ENCODE measurements at regions not wholly inside any gene's neighbourhood (a gene's known extent, or its start where the extent isn't known, plus 50 kb on each side); places are given as distances from the start of the nearest gene placed in this dataset.

DNA sequence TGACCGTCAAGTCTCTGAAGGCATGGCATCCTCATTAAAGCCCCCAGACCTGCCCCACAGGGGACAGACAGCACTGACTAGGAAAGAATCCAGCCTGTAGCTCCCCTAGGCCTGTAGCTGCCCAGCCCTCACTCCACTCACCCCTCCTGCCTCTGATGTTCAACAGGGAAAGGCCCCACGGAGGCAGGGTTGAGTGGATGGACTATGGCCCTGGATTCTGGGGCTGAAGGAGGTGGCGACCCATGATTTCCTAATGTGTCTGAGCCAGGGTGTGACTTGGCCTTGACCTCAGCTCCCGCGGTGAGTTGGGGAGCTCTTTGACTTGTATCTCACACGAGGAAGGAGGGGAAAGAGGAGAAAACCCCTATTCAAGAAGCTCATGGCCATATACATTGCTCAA is 238.5 kb upstream of the CSF3R start:
- DNase-seq: no peak

DNA sequence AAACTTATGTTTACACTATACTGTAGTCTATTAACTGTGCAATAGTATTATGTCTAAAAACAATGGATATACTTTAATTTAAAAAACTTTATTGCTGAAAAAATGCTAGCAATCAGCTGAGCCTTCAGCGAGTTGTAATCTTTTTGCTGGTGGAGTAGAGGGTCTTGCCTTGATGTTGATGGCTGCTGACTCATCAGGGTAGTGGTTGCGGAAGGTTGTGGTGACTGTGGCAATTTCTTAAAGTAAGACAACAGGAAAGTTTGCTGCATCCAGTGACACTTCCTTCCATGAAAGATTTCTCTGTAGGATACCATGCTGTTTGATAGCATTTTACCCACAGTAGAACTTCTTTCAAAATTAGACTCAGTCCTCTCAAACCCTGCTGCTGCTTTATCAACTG is 234.7 kb upstream of the CSF3R start:
- DNase-seq: no peak

DNA sequence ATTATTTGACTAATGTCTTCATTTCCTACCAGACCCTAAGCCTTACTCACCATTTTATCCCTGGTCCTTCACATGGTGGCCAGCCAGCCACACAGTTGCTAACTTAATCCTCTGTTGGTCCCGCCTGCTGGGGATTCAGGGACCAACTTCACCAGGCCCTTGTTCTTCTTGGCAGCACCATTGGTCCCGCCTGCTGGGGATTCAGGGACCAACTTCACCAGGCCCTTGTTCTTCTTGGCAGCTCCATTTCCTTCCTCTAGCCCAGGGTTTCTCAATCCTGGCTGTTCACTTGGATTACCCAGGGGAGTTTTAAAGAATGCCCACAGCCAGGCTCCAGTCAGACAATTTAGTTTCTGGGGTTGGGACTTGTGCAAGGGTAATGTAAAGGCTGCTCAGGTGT is 233.1 kb upstream of the CSF3R start:
- DNase-seq: no peak

DNA sequence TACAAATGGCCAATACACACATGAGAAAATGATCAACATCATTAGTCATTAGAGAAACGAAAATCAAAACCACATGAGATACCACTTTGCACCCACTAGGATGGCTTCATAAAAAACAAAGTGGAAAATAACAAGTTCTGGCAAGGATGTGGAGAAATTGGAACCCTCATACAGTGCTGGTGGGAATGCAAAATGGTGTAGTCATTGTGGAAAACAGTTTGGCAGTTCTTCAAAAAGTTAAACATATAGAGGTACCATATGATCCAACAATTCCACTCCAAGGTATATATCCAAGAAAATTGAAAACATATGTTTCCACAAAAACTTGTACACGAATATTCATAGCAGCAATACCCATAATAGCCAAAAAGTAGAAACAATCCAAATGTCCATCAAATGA is 231.6 kb upstream of the CSF3R start:
- DNase-seq: no peak

DNA sequence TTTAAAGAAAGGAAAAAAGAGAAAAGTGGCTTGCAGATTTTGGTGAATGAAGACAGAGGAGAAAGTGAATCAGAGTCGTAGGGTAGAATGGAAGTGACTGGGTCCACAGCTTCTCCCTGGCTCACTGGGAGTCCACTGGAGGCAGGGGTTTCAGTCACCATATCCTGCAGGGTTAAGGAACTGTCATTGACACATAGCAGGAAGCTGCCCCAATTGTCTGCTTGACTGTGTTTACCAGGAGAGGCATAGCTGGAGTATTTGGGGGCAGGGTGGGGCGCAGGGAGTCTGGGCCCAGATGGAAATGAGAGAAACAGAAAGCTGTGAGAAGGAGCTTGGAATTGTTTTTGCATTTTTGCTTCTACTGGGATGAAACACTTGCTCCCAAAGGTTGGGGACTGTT is 228.8 kb upstream of the CSF3R start:
- DNase-seq: no peak

DNA sequence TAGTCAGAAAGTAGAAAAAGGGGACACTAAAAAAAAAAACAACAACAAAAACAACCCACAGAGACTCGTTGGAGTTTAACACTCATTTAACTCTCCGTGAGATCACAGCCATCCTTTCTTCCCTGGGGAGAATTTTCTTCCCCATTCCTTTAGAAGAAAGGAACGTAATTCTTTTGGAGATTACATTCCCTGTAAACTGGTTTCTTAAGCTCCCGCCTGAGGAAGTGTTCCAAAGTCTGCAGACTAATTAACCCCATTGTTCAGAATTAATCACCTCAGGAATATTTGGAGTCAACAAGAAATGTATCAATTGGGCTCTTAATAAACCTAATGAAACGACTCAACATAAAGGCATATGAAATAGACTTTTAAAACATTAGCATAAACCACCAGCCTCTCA is 228.2 kb upstream of the CSF3R start:
- DNase-seq: no peak

DNA sequence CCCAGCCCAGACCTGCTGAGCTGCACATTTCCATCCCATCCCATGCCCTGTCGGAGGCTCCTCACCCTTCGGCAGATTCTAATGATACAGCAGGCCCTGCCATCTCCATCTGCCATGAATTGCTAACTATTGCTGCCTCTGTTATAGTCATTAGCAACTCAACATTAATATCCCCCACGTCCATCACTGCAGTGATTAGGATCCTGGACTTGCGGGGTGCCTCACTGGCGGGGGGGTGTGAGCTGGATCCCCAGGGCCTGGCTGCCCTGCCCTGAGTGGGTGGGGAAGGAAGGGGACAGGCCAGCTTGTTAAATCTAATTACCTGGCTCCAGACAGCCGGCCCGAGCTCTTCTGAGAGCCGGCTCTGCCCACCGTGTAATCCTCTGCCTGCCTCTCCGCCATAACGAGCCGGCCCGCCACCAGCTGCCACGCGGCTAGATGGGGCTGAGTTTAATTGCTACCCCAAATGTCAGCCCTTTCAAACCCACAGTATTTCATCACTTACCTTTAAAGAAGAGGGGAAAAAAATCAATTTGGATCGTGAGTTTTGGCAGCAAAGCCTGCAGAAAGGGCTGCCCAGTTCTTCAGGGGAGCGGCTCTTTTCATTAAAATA is 227.3 kb upstream of the CSF3R start:
- no peak for DNase-seq

DNA sequence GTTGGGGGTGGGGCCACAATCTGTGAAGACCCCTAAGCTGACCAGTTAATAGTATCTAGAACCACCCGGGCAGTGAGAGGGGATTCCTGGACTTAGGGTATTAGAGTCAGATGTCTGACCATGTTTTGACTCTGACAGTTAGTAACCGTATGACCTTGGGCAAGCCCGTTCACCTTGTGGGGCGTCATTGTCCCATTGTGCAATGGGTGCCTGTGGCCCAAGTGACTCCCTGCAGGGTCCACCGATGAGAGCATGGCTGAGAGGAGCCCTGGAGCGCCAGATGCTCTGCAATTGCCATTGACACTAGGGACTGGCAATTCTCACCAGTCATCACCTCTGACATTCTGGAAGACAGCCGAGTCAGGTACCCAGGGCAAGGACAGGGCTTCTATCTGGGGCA is 225.9 kb upstream of the CSF3R start:
- no peak for DNase-seq

DNA sequence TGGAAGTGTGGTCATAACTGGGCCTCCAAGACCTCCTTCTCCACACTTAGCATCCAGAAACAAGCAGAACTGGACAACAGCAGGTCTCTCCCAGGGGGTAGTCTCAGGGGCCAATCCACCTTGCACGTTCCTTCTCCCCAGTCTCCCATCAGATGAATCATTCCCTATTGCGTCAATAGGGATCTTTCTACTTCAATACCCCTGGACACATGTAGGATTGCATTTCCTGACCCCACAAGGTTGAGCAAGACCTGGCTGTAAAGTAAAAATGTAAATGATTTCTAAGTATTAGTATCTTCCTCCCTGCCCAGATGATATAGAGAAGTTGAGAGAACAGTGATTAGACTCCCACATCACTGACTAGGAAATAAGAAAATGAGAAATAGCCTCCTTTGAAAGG is 224.5 kb upstream of the CSF3R start:
- DNase-seq: no peak

DNA sequence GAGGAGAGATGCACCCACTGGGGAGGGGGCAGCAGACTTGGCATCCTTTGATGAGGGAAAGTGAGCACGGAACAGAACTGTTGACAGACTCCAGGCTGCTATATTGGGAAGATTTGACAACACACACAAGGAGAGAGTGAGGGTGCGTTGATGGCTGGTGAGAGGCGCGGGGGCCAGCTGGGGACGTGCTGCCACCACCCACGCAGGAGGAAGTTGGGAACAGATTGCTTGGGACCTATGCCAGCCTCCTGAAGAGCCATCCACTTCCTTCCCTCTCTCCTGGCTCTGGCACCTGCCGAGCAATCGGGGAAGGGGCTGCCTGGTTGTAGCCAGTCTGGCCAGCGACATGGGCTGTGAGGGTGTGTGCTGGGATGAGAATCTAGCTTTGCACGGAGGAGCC is 223.7 kb upstream of the CSF3R start:
- DNase-seq: no peak

DNA sequence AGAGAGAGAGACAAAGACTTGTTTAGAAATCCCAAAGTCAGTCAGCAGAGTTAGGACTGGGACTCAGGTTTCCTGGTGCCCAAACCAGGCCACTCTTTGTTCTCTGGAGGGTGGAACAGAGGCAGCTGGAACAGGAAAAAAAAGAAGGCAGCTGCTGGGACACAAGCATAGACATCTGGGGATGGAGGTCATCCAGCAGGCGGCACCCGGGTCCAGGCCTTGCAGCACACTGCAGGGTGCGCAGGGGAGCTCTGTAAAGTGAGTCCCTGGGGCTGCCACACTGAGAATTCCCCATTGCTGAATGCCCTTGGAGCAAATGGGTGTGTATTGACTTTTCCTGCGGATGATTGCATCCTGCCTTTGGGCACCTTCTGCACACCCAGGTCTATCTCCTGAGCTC is 222.9 kb upstream of the CSF3R start:
- DNase-seq: no peak

DNA sequence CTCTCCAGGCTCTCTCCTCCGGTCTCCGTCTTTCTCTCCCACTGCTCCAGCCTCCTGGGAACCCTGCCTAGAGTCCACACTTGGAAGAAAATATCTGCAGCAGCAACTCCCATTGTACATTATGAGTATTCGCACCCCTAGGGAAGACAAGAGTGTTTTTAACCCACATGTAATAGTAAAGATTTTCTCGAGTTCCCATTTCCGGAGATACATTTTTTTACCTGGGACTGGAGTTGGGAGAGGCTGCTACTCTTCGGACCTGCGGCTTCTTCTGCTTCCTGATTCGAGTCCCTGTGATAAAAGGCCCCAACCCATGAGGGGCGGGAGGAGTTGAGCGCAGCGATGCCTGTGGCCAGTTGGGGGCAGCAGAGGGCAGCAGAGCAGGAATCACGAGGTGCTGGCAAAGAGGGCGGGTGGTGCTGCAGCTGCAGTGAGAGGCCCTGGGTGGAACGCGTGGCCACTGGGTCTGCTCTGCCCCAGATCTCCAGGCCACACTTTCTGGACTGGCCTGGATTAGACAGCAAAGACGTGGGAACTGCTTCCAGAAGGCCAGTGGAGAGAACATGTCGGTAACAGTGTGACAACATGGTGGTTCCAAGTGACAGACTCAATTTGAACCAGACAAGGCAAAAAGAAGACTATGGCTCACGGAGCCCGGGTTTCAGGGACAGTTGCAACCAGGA is 221.0 kb upstream of the CSF3R start:
- peak; percentile 40 to 61 for DNase-seq

DNA sequence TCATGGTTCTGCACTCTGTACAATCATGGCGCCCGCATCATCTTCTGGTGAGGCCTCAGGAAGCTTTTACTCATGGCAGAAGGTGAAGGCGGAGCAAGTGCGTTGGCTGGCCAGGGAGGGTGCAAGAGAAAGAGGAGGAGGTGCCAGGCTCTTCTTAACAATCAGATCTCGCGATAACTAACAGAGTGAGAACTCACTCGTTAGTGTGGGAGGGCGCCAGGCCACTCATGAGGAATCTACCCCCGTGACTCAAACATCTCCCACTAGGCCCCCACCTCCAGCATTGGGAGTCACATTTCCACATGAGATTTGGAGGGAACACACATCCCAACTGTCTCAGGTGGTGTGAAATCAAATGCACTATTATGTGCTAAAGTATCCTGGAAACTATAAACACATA is 220.2 kb upstream of the CSF3R start:
- DNase-seq: no peak

DNA sequence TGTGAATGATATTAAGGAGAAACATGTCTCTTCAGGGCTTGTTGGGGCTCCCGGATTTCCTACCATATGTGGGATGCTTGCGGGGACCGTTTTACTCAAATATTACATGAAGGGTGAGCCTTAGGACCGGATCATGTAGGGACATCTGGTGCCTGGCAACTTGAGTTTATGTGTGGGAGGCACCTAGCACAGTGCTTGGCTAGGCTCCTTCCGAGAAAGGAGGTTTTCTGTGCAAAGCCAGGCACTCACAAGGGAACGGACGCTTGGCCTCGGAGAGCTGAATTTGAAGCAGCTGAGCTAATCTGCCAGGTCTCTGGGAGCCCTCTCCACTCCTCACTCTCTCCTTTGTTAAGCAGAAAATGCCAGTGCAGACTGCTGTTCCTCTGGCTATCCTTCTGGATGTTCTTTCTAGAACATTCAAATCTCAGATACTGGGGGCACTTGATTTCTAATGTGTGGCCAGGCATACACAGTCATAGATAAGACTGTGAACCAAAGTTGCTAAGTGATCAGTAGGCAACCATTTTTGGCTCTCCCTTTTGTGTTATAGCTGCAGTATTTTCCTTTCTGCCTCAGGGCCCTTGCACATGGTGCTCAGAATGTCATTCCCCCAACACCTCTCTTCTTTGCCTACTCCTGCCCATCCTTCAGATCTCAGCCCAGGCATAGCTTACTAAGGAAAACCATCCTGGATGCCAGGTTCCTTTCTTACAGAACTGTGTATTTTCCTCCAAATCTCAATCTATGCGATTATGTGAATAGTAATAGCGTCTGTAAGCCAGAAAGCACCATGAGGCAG is 216.6 kb upstream of the CSF3R start:
- no peak for DNase-seq

DNA sequence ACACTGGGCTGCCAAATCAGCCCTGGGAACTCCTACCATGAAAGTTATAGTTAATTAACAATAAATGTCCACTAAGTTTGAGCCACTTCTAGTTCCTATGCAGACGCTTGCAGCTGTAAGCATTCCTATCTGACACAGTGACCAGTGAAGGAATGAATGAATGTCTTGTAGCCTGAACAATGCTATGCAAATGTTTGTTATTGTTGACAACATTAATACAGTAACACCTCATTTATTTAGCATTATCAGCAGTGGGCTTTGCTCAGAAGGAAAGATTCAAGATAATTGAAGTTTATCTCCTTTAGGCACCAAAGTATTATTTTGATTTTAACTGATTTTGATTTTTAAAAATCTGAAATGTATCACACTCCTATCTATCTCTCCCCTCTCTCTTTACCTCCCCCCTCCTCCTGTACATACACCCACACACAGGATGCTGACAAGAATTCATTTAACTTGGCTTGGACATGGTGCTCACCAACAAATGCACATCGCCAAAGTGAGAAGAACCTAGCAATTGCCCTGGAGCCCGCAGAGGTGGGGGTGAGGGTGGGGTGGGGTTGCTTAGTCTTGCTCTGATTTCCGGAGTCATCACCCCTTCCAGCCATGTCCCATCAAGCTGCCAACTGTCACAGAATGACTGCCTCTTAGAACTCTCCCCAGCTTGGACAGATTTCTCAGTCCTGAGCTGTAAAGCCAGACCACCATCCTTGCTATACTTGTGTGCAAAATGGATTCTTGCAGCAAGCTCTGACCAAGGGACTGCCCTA is 215.3 kb upstream of the CSF3R start:
- DNase-seq: peak; percentile 28 to 35

DNA sequence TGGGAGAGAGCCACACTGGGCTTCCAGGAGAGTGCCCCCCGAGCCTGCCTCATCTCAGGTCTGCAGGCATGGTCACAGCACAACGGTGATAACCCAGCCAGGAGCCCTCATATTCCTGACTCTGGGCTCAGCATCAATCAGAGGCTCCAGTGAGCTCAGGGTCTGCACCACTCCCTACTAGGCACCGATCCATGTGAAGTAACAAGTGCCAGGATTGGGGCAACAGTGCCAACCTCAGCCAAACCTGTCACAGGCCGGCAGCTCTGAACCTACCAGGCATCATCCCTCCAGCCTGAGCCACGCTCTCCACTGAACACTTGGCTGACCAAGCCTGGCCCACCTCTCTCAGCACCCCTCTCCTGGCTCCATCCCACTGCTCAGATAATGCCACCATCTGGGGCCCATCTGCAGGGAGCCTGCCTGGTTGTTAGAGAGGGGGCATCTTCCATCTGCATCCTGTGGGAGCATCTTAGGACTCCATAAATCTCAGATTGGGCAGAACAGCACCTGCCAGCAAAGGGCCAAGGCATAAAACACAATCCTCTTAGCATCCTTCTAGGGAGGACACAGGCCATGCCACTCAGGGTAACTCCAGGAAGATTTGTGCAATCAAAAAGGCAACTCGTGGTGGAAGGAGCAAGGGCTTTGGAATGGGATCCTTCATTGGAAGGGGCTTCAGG is 213.7 kb upstream of the CSF3R start:
- DNase-seq: no peak

DNA sequence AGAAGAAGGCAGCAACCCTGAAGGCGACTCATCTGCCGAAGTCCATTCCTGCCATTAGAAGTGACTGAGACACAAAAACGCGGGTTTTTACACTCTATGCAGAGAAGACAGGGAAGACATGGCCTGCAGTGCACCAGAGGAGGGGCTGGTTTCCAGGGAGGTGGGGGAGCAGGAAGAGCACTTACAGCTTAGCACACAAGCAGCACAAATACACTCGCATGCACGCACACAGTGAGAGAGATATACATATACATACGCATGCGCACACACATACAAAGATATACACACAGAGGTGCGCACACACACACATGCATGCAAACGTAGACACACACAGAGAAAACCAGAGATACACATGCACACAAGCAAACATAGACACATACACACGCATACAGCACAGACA is 210.9 kb upstream of the CSF3R start:
- no peak for DNase-seq

DNA sequence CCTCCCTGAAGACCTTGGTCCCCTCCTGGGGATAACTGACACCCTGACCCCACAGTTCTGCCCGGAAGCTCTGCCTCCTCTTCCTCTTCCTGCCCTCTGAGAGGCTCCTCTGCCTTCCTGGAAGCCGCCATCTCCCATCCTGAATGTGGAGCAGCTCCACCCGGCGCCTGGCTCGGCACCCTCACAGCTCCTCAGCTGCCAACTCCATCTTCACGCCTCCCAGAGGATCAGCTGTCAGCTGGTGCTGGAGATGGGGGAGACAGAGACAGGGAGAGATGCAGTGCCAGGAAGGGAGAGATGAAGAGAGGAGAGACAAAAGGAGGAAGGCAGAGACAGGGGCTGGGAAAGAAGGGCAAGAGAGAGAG is 210.4 kb upstream of the CSF3R start:
- DNase-seq: no peak

DNA sequence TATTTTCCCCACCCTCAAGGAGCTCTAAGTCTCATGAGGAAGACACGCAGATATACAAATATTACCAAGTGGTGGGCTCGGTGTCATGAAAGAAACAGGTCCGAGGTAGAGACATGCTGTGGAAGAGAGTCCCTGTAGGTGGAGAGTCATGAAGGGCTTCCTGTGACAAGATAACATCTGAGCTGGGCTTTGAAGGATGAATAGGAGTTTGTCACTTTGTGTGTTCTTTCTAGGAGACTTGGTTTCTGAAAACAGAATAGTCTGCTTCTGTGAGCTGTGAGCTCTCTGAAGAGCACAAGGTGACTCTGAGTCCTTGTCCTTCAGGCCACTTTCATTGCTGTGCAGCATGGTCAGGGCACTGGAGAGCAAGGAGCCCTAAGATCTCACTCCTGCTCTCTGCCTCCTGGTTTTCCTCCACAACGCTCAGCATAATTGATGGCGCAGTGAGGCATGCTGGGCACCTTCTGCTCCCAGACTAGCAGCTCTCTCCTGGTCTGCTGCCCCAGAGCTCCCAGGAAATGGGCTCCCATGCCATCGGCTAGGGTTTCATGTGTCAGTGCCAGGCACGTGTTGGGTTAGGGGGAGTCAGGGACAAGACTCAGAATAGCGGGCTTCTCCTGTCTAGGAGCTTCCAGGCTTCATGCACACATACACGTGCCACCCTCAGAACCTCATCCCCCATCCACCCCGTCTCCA is 209.9 kb upstream of the CSF3R start:
- no peak for DNase-seq

DNA sequence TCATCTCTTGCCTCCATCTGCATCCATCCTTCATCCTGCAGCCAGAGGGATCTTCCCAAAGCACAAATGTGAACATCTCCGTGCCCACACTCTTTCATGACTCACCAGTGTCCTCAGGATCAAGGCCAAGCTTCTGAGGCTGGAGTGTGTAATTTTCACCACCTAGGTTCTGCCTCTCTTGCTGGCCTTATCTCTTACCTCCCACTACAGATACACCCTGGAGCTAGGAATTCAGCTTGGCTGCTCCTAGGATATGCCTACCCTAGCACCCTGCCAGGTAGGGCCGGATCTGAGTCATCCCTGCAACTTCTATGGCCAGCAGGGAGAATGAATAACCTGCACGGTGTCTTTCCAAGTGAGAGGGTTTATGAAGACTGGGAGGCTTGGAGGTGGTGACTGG is 208.7 kb upstream of the CSF3R start:
- no peak for DNase-seq

DNA sequence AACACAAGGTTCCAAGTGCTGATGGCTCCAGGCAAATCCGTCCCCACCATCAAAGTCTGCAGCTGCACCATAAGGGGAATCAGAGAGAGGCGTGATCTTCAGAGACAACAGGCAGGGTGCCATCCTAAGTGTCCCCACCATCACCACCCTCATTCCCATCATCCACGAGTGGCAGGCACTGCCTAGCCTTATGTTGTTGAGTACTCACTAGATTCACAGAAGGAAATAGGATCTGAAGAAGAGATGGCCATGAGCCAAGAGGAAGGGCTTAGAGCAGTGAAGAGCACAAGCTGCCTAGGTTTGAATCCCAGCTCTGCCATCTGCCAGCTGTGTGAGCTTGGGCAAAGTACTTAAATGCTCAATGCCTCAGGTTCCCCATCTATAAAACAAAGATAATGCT is 207.3 kb upstream of the CSF3R start:
- DNase-seq: no peak

Measured in right lung (tissue), 2 donors.